ENCODE measurements at regions not wholly inside any gene's neighbourhood (a gene's known extent, or its start where the extent isn't known, plus 50 kb on each side); places are given as distances from the start of the nearest gene placed in this dataset.

DNA sequence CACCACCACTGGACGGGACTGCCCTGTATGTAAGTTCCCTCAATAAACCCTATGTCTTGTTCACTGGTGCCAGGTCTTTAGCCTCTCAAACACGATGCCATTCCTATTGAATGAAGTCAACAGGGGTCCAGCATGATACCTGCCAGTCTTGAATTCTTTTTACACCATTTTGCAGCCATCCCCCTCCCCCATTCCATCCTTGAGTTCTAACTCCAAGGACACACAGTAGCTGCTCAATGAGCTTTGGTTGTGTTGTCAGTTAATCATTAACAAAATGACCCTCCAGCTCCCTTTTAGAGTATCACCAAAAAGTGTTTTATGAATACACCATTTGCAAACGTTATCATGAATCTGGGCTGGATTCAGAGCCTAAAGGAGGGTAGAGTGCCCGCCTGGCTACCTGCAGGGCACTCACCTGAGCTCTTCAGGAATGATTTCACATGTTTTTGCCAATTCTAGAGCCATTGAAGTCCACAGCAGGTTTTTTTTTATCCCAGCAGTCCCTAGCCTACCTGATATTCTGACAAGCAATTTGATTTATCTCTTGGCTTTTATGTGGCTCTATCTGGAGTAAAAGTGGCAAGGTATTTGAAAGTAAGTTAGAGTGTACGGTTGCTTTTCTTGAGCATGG lies 271.8 kb downstream of the SMARCA2 start:
- no peak overlapping the region for H2AFZ ChIP-seq (ENCODE audit: low read length)
- H3K4me3 ChIP-seq (ENCODE audit: insufficient read depth, low read length), result no peak overlapping the region
- no peaks in the 10 kb centered on the region for H4K20me1 ChIP-seq (ENCODE audit: insufficient read depth, low read length)
- H3K4me1 ChIP-seq (ENCODE audit: insufficient read depth, low read length), result no peaks in the 10 kb centered on the region
- H3K4me2 ChIP-seq (ENCODE audit: insufficient read depth, low read length), result no peak overlapping the region
- no peak overlapping the region for H3K27ac ChIP-seq (ENCODE audit: low read depth, low read length)
- no peaks in the 10 kb centered on the region for H3K79me2 ChIP-seq (ENCODE audit: insufficient read depth, low read length)
- no peak for DNase-seq (ENCODE audit: insufficient read length, low spot score, missing footprints)
- H3K36me3 ChIP-seq (ENCODE audit: insufficient read depth, low read length), result no peaks in the 10 kb centered on the region
- TF ChIP-seq, protein P1, sequence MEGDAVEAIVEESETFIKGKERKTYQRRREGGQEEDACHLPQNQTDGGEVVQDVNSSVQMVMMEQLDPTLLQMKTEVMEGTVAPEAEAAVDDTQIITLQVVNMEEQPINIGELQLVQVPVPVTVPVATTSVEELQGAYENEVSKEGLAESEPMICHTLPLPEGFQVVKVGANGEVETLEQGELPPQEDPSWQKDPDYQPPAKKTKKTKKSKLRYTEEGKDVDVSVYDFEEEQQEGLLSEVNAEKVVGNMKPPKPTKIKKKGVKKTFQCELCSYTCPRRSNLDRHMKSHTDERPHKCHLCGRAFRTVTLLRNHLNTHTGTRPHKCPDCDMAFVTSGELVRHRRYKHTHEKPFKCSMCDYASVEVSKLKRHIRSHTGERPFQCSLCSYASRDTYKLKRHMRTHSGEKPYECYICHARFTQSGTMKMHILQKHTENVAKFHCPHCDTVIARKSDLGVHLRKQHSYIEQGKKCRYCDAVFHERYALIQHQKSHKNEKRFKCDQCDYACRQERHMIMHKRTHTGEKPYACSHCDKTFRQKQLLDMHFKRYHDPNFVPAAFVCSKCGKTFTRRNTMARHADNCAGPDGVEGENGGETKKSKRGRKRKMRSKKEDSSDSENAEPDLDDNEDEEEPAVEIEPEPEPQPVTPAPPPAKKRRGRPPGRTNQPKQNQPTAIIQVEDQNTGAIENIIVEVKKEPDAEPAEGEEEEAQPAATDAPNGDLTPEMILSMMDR (IDR thresholded peaks at IDR 0.05; ENCODE audit: extremely low read depth, low read depth, low read length), result no peak
- no peaks in the 10 kb centered on the region for H3K9me3 ChIP-seq (ENCODE audit: low read depth, low read length)
- no peaks in the 10 kb centered on the region for H3K27me3 ChIP-seq (ENCODE audit: insufficient read depth, low read length)

DNA sequence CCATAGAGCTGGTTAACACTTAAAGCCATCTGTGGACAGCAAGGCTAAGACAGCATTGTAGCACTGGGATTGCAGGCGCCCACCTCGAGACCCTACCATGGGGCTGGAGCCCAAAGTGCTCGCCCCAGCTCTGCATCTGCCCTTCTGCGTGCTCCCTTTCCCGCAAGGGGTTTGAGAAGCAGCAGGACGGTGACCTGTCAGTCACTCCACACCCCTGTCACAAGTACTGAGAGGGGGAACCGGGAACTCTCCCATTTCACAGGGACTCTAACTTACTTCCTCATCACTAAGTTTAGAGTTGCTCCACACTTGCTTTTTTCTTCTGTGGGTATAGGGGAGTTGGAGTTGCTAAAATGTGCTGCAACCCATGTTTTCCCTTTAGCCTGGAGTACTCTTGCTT lies 273.2 kb downstream of the SMARCA2 start:
- no peaks in the 10 kb centered on the region for H3K36me3 ChIP-seq (ENCODE audit: insufficient read depth, low read length)
- H3K4me2 ChIP-seq (ENCODE audit: insufficient read depth, low read length), result no peak overlapping the region
- H3K79me2 ChIP-seq (ENCODE audit: insufficient read depth, low read length), result no peaks in the 10 kb centered on the region
- peak; percentile 51 for DNase-seq (ENCODE audit: insufficient read length, low spot score, missing footprints)
- H3K27ac ChIP-seq (ENCODE audit: low read depth, low read length), result no peak overlapping the region
- no peaks in the 10 kb centered on the region for H3K9me3 ChIP-seq (ENCODE audit: low read depth, low read length)
- no peak overlapping the region for H2AFZ ChIP-seq (ENCODE audit: low read length)
- TF ChIP-seq, protein P1 (IDR thresholded peaks at IDR 0.05; ENCODE audit: extremely low read depth, low read depth, low read length), result no peak
- H3K4me1 ChIP-seq (ENCODE audit: insufficient read depth, low read length), result no peaks in the 10 kb centered on the region
- no peaks in the 10 kb centered on the region for H3K27me3 ChIP-seq (ENCODE audit: insufficient read depth, low read length)
- H3K4me3 ChIP-seq (ENCODE audit: insufficient read depth, low read length), result no peak overlapping the region
- no peaks in the 10 kb centered on the region for H4K20me1 ChIP-seq (ENCODE audit: insufficient read depth, low read length)

DNA sequence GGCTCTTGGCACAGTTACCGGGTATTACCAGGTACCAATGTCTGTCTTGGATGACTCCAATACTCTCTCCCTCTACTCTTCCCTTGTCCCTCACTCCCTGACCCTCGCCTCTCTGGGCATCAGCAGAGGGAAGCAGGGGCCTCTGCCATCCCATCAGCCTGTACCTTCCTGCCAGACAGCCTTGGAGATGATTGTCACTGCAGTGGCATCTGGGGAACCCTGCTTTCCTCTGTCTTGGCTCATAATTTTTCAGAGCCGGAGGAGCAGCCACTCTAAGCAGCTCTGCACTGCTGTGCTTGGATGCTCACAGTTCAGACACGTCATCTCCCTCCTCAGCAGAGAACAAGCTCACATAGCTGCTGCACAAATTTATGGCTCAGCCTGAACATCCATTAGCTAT lies 274.1 kb downstream of the SMARCA2 start:
- TF ChIP-seq, protein P1 (IDR thresholded peaks at IDR 0.05; ENCODE audit: extremely low read depth, low read depth, low read length), result no peak
- no peaks in the 10 kb centered on the region for H4K20me1 ChIP-seq (ENCODE audit: insufficient read depth, low read length)
- no peak overlapping the region for H3K27ac ChIP-seq (ENCODE audit: low read depth, low read length)
- no peak overlapping the region for H2AFZ ChIP-seq (ENCODE audit: low read length)
- no peak overlapping the region for H3K4me2 ChIP-seq (ENCODE audit: insufficient read depth, low read length)
- no peaks in the 10 kb centered on the region for H3K79me2 ChIP-seq (ENCODE audit: insufficient read depth, low read length)
- no peaks in the 10 kb centered on the region for H3K36me3 ChIP-seq (ENCODE audit: insufficient read depth, low read length)
- DNase-seq (ENCODE audit: insufficient read length, low spot score, missing footprints), result no peak
- no peak overlapping the region for H3K4me3 ChIP-seq (ENCODE audit: insufficient read depth, low read length)
- no peaks in the 10 kb centered on the region for H3K9me3 ChIP-seq (ENCODE audit: low read depth, low read length)
- H3K27me3 ChIP-seq (ENCODE audit: insufficient read depth, low read length), result no peaks in the 10 kb centered on the region
- H3K4me1 ChIP-seq (ENCODE audit: insufficient read depth, low read length), result no peaks in the 10 kb centered on the region

DNA sequence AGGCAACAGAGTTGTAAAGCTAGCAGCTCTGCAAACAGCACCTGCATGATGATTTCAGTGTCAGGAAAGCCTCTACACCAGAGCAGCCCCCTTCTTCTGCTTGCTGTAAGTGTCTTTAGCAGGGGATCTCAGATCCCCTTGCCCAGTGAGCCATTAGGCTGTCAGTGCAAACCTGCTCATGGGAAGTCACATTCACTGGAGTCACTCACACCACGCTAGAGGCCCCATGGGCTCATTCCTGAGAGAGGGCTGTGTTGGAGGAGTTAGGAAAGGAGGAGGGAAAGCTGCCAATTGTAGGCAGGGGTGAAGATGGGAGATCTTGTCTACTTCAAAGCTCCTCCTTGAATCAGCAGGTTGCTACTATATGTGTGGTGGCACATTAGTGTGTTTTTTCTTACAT lies 275.2 kb downstream of the SMARCA2 start:
- Histone ChIP-seq H3K27ac (ENCODE audit: low read depth, low read length) (no peak overlapping the region), H3K4me1 (ENCODE audit: insufficient read depth, low read length) (no peaks in the 10 kb centered on the region), H2AFZ (ENCODE audit: low read length) (no peak overlapping the region), H3K4me2 (ENCODE audit: insufficient read depth, low read length) (no peak overlapping the region), H3K36me3 (ENCODE audit: insufficient read depth, low read length) (no peaks in the 10 kb centered on the region), H3K4me3 (ENCODE audit: insufficient read depth, low read length) (no peak overlapping the region), H3K27me3 (ENCODE audit: insufficient read depth, low read length) (no peaks in the 10 kb centered on the region), H3K9me3 (ENCODE audit: low read depth, low read length) (no peaks in the 10 kb centered on the region), H4K20me1 (ENCODE audit: insufficient read depth, low read length) (no peaks in the 10 kb centered on the region), H3K79me2 (ENCODE audit: insufficient read depth, low read length) (no peaks in the 10 kb centered on the region)
- TF ChIP-seq, protein P1 (IDR thresholded peaks at IDR 0.05; ENCODE audit: extremely low read depth, low read depth, low read length), result no peak
- no peak for DNase-seq (ENCODE audit: insufficient read length, low spot score, missing footprints)
